Caco-2 (cell line): ENCODE measurements at regions not wholly inside any gene's neighbourhood (a gene's known extent, or its start where the extent isn't known, plus 50 kb on each side); places are given as distances from the start of the nearest gene placed in this dataset.

Experiments used
- BruUV-seq: library from RNA; stranded (reverse); fragments of 400-500 nt; replicated peaks from 2 replicates; lab custom pipeline; 2021; lab: Mats Ljungman, UMichigan
- CTCF ChIA-PET: fragments of 300-600 bp; sonication (Branson Sonifier 250); formaldehyde crosslinking; loops from one replicate; lab custom pipeline; 2022; ENCODE audit warnings: antibody characterized with exemption; lab: Charles Lee
- POLR2A ChIA-PET: fragments of 300-600 bp; sonication (Branson Sonifier 250); formaldehyde crosslinking; loops from one replicate; lab custom pipeline; 2022; ENCODE audit warnings: antibody characterized with exemption; lab: Charles Lee
- DNase-seq, 2 experiments: peaks; one replicate each; pipeline versions ENCODE4 v3.0.0 to v3.0.0-alpha.2; 2020 to 2022
- H3K27me3 ChIP-seq: replicated peaks from 2 replicates; pipeline ENCODE4 v1.6.0; 2011; ENCODE audit warnings: low read length; ENCODE audit not compliant: control insufficient read depth, insufficient read depth
- H3K36me3 ChIP-seq: 2 replicates; pipeline ENCODE4 v1.5.1; 2011; ENCODE audit warnings: low read length; ENCODE audit not compliant: control insufficient read depth, insufficient read depth
- H3K4me1 ChIP-seq: fragments of 250-450 bp; sonication (Bioruptor Pico); 2 replicates; pipeline ENCODE4 v1.5.1; 2020; ENCODE audit warnings: mild to moderate bottlenecking
- H3K4me3 ChIP-seq: 2 replicates; pipeline ENCODE4 v1.5.1; 2011; ENCODE audit warnings: low read depth, mild to moderate bottlenecking, control low read depth, low read length
- H3K9me3 ChIP-seq: fragments of 250-450 bp; sonication (Bioruptor Pico); 2 replicates; pipeline ENCODE4 v1.5.1; 2020; ENCODE audit warnings: mild to moderate bottlenecking, moderate library complexity
- H3K27ac Mint-ChIP-seq: one replicate; pipeline ENCODE4 v1.8.0; 2022; ENCODE audit warnings: mixed read lengths; ENCODE audit not compliant: unreplicated experiment
- H3K27me3 Mint-ChIP-seq: one replicate; pipeline ENCODE4 v1.8.0; 2022; ENCODE audit warnings: mixed read lengths; ENCODE audit not compliant: insufficient read depth, unreplicated experiment
- H3K36me3 Mint-ChIP-seq: one replicate; pipeline ENCODE4 v1.8.0; 2022; ENCODE audit warnings: mild to moderate bottlenecking, mixed read lengths; ENCODE audit not compliant: insufficient read depth, unreplicated experiment
- H3K4me1 Mint-ChIP-seq: one replicate; pipeline ENCODE4 v1.8.0; 2022; ENCODE audit warnings: low read depth, mixed read lengths; ENCODE audit not compliant: unreplicated experiment
- H3K4me3 Mint-ChIP-seq: one replicate; pipeline ENCODE4 v1.8.0; 2022; ENCODE audit warnings: mild to moderate bottlenecking, moderate library complexity, mixed read lengths; ENCODE audit not compliant: unreplicated experiment
- H3K9me3 Mint-ChIP-seq: one replicate; pipeline ENCODE4 v1.8.0; 2022; ENCODE audit warnings: mixed read lengths; ENCODE audit not compliant: unreplicated experiment
- intact Hi-C: fragments of 100-400 bp; cut with micrococcal nuclease; formaldehyde crosslinking; loops from one replicate; pipeline ENCODE4 v1.10.0; 2022; ENCODE audit not compliant: unreplicated experiment
- TF ChIP-seq, protein P1 (sequence below), 2 experiments: fragments of 200-600 bp in 1 of 2; IDR thresholded peaks; 1 replicate in 1 of 2; 2 replicates in 1 of 2; pipeline versions ENCODE4 v1.5.1 to v1.8.0; 2011 to 2022; ENCODE audit warnings: antibody characterized with exemption in 1 of 2, control low read depth in 1 of 2, inconsistent platforms in 1 of 2, low read depth in 1 of 2, low read length in 1 of 2, mild to moderate bottlenecking in 1 of 2, moderate library complexity in 1 of 2; ENCODE audit not compliant: insufficient read depth in 1 of 2, severe bottlenecking in 1 of 2, unreplicated experiment in 1 of 2

DNA sequence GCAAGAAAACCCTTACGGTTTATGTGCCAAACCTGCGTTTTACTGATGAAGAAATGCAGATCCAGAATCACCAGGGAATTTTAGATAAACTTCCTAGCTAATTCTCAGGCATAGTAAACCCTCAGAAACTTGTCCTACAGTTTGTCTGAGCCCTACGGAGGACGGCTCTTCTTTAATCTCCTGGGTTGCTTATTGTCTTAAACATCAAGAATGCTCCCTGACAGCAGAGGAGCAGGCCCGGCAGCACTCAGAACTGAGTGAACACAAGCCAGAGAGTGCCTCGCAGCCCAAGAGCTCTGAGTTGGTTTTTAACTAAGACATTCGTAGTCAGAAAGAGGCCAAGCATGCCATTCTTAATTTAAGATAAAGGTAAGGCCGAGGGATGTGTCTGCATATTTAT lies 114.7 kb upstream of the ERCC6L2 start:
- DNase-seq, result no peak
- no peaks in the 10 kb centered on the region for H3K4me1 ChIP-seq
- BruUV-seq, result no TSS peak
- Mint-ChIP-seq H3K27me3 (no peaks in the 10 kb centered on the region), H3K36me3 (no peaks in the 10 kb centered on the region), H3K9me3 (no peaks in the 10 kb centered on the region), H3K27ac (no peak overlapping the region), H3K4me3 (no peak overlapping the region), H3K4me1 (peaks cover 12% of the 10 kb centered on the region)
- TF ChIP-seq, protein P1, sequence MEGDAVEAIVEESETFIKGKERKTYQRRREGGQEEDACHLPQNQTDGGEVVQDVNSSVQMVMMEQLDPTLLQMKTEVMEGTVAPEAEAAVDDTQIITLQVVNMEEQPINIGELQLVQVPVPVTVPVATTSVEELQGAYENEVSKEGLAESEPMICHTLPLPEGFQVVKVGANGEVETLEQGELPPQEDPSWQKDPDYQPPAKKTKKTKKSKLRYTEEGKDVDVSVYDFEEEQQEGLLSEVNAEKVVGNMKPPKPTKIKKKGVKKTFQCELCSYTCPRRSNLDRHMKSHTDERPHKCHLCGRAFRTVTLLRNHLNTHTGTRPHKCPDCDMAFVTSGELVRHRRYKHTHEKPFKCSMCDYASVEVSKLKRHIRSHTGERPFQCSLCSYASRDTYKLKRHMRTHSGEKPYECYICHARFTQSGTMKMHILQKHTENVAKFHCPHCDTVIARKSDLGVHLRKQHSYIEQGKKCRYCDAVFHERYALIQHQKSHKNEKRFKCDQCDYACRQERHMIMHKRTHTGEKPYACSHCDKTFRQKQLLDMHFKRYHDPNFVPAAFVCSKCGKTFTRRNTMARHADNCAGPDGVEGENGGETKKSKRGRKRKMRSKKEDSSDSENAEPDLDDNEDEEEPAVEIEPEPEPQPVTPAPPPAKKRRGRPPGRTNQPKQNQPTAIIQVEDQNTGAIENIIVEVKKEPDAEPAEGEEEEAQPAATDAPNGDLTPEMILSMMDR (IDR thresholded peaks at IDR 0.05; ENCODE audit: insufficient read depth in 1 of 2, low read depth in 1 of 2, low read length in 1 of 2, severe bottlenecking in 1 of 2, unreplicated experiment in 1 of 2), result no peak
- ChIA-PET POLR2A (no interaction called here), CTCF (no interaction called here)
- intact Hi-C loops, result no loop called here
- H3K27me3 ChIP-seq, result no peaks in the 10 kb centered on the region
- H3K4me3 ChIP-seq, result no peak overlapping the region
- no peaks in the 10 kb centered on the region for H3K36me3 ChIP-seq
- no peaks in the 10 kb centered on the region for H3K9me3 ChIP-seq

DNA sequence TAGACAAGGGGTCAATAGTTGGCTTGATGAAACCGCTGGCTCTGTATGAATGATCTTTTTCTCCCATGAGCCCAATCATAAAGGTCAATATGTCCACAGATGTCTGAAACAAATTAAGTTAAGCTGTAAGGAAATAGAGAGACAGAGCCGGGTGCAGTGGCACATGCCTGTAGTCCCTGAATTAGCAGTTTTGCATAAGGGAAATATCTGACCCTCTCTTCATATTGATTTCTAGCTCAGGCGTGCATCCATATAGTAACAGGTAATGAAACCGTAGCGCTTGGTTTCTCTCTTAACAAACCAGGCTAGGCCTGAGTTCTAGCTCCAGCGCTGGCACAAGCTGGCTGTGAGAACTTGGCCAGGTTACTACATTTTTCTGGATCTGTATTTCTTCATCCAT lies 118.1 kb upstream of the ERCC6L2 start:
- intact Hi-C loops, result no loop called here
- Histone ChIP-seq H3K27me3 (no peaks in the 10 kb centered on the region), H3K4me1 (no peaks in the 10 kb centered on the region), H3K4me3 (no peak overlapping the region), H3K9me3 (no peaks in the 10 kb centered on the region), H3K36me3 (no peaks in the 10 kb centered on the region)
- Mint-ChIP-seq H3K4me3 (no peak overlapping the region), H3K27ac (no peak overlapping the region), H3K36me3 (peaks cover 6% of the 10 kb centered on the region), H3K9me3 (no peaks in the 10 kb centered on the region), H3K4me1 (peaks cover 7% of the 10 kb centered on the region), H3K27me3 (no peaks in the 10 kb centered on the region)
- no TSS peak for BruUV-seq
- TF ChIP-seq, protein P1 (IDR thresholded peaks at IDR 0.05; ENCODE audit: insufficient read depth in 1 of 2, low read depth in 1 of 2, low read length in 1 of 2, severe bottlenecking in 1 of 2, unreplicated experiment in 1 of 2), result no peak
- POLR2A ChIA-PET, result no interaction called here
- CTCF ChIA-PET, result no interaction called here
- no peak for DNase-seq

DNA sequence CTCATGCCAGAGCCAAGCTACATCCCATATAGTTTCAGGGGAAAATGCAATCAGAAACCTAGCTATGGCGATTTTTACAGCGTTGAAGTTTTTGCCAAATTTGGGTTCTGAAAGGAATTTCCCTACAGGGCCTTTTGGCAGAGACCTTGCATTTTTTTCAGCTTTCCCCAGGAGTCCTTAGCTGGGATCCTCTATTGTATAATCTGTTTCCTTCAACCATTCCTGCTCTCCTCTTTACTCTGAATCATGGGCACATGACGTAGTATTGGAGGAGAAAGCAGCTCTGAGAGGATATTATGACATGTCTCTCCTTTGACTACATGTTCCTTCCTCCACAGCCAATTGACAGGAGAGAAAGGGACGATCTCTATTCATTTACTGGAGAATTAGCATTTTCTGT lies 118.5 kb upstream of the ERCC6L2 start:
- Mint-ChIP-seq H3K36me3 (peaks cover 6% of the 10 kb centered on the region), H3K9me3 (no peaks in the 10 kb centered on the region), H3K27ac (no peak overlapping the region), H3K27me3 (no peaks in the 10 kb centered on the region), H3K4me3 (no peak overlapping the region), H3K4me1 (peaks cover 7% of the 10 kb centered on the region)
- no peaks in the 10 kb centered on the region for H3K9me3 ChIP-seq
- intact Hi-C loops, result no loop called here
- no peak overlapping the region for H3K4me3 ChIP-seq
- TF ChIP-seq, protein P1 (IDR thresholded peaks at IDR 0.05; ENCODE audit: insufficient read depth in 1 of 2, low read depth in 1 of 2, low read length in 1 of 2, severe bottlenecking in 1 of 2, unreplicated experiment in 1 of 2), result no peak
- ChIA-PET POLR2A (no interaction called here), CTCF (no interaction called here)
- no peaks in the 10 kb centered on the region for H3K4me1 ChIP-seq
- no peaks in the 10 kb centered on the region for H3K36me3 ChIP-seq
- no TSS peak for BruUV-seq
- DNase-seq, result no peak
- H3K27me3 ChIP-seq, result no peaks in the 10 kb centered on the region
